Ovary (tissue), 7 donors: ENCODE measurements at regions not wholly inside any gene's neighbourhood (a gene's known extent, or its start where the extent isn't known, plus 50 kb on each side); places are given as distances from the start of the nearest gene placed in this dataset.

ENCODE experiments used
- DNase-seq, 5 donors: peaks; one replicate each; pipeline ENCODE4 v3.0.0-alpha.2; 2019 to 2020
- H3K27ac ChIP-seq, 2 donors: fragments of 200-600 bp; one replicate each; pipeline versions ENCODE4 v1.5.1 to v1.8.0; 2019 to 2022
- H3K27me3 ChIP-seq: fragments of 200-600 bp; one replicate; pipeline ENCODE4 v1.8.0; 2022
- H3K36me3 ChIP-seq: fragments of 200-600 bp; sonication (generic); one replicate; pipeline ENCODE4 v1.5.1; 2019
- H3K4me1 ChIP-seq: one replicate; pipeline ENCODE4 v1.8.1; 2013; ENCODE audit warnings: mild to moderate bottlenecking, moderate library complexity; ENCODE audit not compliant: insufficient read depth
- H3K4me3 ChIP-seq: fragments of 200-600 bp; sonication (generic); one replicate; pipeline ENCODE4 v1.5.1; 2017
- H3K9me3 ChIP-seq, 2 donors: fragments of 200-600 bp in 1 of 2; sonication (generic) in 1 of 2; one replicate each; pipeline versions ENCODE4 v1.5.1 to v1.8.1; 2013 to 2019; ENCODE audit warnings: mild to moderate bottlenecking in 1 of 2, moderate library complexity in 1 of 2
- CTCF ChIP-seq, 3 donors: fragments of 450-650 bp in 2 of 3; fragments of 200-600 bp in 1 of 3; IDR thresholded peaks; one replicate each; pipeline versions ENCODE4 v1.5.1 to v1.8.0; 2016 to 2022; ENCODE audit warnings: antibody characterized with exemption in 3 of 3, mild to moderate bottlenecking in 1 of 3
- EP300 ChIP-seq: sonication (generic); formaldehyde crosslinking; IDR thresholded peaks from one replicate; pipeline ENCODE4 v1.6.1; 2017; ENCODE audit warnings: antibody characterized with exemption
- POLR2A ChIP-seq: fragments of 450-650 bp; IDR thresholded peaks from one replicate; pipeline ENCODE4 v1.6.1; 2017; ENCODE audit warnings: antibody characterized with exemption, mild to moderate bottlenecking, moderate library complexity
- WGBS, 3 donors: extraction: QIAGEN DNeasy Blood & Tissue Kit in 1 of 3; methylation state at CpG; one replicate each; pipeline versions ENCODE4 v1.1.5 to v1.1.7; 2013 to 2017; 5-methylcytosine and 5-hydroxymethylcytosine counted together
- intact Hi-C, 4 donors: fragments of 100-400 bp; cut with DNase I; formaldehyde crosslinking; loops; one replicate each; pipeline versions ENCODE4 v1.11.0 to v1.15.1; 2022 to 2023
- donor health status: DM: no; HTN: no; CAD: no; lungs with moderate emphysema.
- donor health status: DM: no; HTN: no; CAD: no.
- donor health status: Bipolar disorder and iron deficiency.
- donor health status: DM: no; HTN: no; CAD: no.
- donor health status: DM: yes; HTN: yes; CAD: no.

DNA sequence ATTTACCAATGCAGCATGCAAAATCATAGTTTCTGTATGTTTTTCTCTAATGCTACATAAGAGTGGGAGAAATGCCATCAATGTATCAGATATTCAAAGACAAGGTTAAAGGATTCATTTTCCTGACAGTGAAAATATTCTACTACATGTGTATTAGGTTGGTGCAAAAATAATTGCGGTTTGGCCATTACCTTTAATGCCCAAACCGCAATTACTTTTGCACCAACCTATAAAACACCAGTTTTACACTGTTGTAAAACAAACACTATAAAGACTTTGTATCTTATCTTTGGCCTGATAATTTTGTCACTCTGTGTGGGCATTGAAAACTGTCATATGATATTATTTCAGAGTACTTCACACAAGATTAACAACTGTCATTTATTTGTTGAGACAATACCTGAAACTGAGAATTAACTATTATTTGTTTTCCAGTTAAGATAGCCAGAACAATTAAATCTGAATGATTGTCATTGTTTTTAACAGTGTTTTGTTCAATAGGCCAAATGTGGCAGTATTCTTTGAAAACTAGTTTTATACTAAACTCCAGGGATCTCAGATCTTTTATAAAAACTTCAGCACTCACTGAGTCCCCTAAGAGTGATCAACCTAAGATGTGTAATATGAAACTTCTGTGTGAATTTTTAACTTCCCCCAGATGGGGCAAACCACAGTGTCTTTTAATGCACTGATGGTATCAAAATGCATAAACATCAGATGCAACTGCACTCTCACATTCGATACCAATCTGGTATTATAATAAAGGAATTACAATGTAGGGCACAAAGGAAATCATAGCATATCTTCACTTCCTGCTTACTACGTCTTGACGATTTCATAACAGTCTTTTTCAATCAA is 53.8 kb upstream of the FBN2 start:
- Histone ChIP-seq H3K4me1 (no peaks in the 10 kb centered on the region), H3K9me3 (no peaks in the 10 kb centered on the region), H3K27ac (no peak overlapping the region), H3K4me3 (no peak overlapping the region), H3K36me3 (no peaks in the 10 kb centered on the region), H3K27me3 (no peaks in the 10 kb centered on the region)
- intact Hi-C loops, result no loop called here
- 85 to 89% (median 85%) methylated on average over 5 of the region's 5 CpGs for WGBS, 3 donors
- TF ChIP-seq EP300 (no peak), CTCF (IDR thresholded peaks at IDR 0.05) (no peak), POLR2A (no peak)
- DNase-seq, result no peak

- no peak overlapping the region for H3K4me3 ChIP-seq
- TF ChIP-seq CTCF (IDR thresholded peaks at IDR 0.05), result no peak
- TF ChIP-seq POLR2A, result no peak
- TF ChIP-seq EP300, result no peak
- WGBS, 3 donors, result 25 to 38% (median 32%) methylated on average over 4 of the region's 4 CpGs
- H3K36me3 ChIP-seq, result no peaks in the 10 kb centered on the region
- DNase-seq, result no peak
- intact Hi-C loops, result no loop called here
- no peak overlapping the region for H3K27ac ChIP-seq
- H3K9me3 ChIP-seq, result no peaks in the 10 kb centered on the region
- no peaks in the 10 kb centered on the region for H3K27me3 ChIP-seq
- no peaks in the 10 kb centered on the region for H3K4me1 ChIP-seq
Observed at GRCh38 chr5:128596071-128596470, 58.0 kb upstream of the FBN2 start.

GRCh38 chr5:128597156-128597555 is 59.1 kb upstream of the FBN2 start:
- DNase-seq, result no peak
- no peaks in the 10 kb centered on the region for H3K27me3 ChIP-seq
- H3K4me1 ChIP-seq, result no peaks in the 10 kb centered on the region
- H3K9me3 ChIP-seq, result no peaks in the 10 kb centered on the region
- H3K27ac ChIP-seq, result no peak overlapping the region
- H3K36me3 ChIP-seq, result no peaks in the 10 kb centered on the region
- WGBS, 3 donors, result 87 to 94% (median 89%) methylated on average over 3 of the region's 3 CpGs
- no peak overlapping the region for H3K4me3 ChIP-seq
- TF ChIP-seq POLR2A (no peak), CTCF (IDR thresholded peaks at IDR 0.05) (no peak), EP300 (no peak)
- intact Hi-C loops, result no loop called here

- intact Hi-C loops, result no loop called here
- Histone ChIP-seq H3K27me3 (no peaks in the 10 kb centered on the region), H3K27ac (no peak overlapping the region), H3K4me1 (no peaks in the 10 kb centered on the region), H3K36me3 (no peaks in the 10 kb centered on the region), H3K4me3 (no peak overlapping the region), H3K9me3 (peaks cover 0 to 3% of the 10 kb centered on the region in 2 donors)
- no peak for TF ChIP-seq POLR2A
- no peak for TF ChIP-seq CTCF (IDR thresholded peaks at IDR 0.05)
- TF ChIP-seq EP300, result no peak
- no peak for DNase-seq
- 83 to 89% (median 86%) methylated on average over 4 of the region's 4 CpGs for WGBS, 3 donors
Observed at GRCh38 chr5:128613128-128613527, 75.1 kb upstream of the FBN2 start.
